ENCODE measurements at regions not wholly inside any gene's neighbourhood (a gene's known extent, or its start where the extent isn't known, plus 50 kb on each side); places are given as distances from the start of the nearest gene placed in this dataset.

DNA sequence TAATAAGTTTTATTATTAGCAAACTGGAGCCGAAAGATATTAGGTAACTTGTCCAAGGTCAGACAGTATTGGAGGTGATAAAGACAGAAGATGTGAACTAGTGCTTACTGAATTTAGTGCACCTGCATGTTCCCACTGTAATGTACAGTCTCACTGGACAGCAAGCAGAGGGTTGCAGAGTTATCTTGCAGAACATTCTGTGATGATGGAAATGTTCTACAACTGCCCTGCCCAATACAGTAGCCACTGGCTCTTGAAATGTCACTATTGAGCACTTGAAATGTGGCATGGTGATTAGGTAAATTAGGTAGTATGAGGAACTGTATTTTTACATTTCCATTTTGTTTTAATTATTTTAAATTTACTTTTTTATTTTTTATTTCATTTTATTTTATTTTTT is 356.6 kb downstream of the EPHA4 start:
- DNase-seq = no peak

DNA sequence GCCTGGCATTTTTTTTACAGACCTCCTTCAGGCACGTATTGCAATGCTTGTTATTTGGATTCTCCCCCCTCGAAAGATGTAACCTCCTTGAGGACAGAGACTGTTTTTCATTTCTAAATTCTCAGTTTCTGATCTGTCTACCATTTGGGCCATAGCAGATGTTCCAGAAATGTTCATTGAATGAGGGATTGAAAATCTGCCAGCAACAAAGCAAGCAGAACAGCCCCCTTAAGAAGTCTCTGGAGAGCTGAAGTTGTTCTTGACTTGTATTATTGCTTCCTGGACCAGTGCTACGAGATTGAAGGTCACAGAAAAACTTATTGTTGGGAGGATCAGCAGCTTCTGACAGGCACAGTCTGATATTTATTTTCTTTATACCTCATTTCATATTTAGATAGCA is 355.5 kb downstream of the EPHA4 start:
- no peak for DNase-seq

DNA sequence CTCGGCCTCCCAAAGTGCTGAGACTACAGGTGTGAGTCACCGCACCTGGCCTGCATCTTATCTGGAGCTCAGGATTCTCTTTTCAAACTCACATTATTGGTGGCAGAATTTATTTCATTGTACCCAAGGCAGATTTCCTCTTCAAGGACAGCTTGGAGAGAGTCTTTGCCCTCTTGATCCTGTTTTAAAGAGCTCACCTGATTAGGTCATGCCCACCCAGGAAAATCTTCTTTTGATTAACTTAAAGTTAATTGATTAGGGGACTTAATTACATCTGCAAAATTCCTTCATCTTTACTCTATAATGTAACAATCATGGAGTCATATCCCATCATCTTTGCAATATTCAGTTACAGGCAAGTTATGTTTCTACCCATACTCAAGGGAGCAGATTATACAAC is 346.4 kb downstream of the EPHA4 start:
- DNase-seq = no peak

DNA sequence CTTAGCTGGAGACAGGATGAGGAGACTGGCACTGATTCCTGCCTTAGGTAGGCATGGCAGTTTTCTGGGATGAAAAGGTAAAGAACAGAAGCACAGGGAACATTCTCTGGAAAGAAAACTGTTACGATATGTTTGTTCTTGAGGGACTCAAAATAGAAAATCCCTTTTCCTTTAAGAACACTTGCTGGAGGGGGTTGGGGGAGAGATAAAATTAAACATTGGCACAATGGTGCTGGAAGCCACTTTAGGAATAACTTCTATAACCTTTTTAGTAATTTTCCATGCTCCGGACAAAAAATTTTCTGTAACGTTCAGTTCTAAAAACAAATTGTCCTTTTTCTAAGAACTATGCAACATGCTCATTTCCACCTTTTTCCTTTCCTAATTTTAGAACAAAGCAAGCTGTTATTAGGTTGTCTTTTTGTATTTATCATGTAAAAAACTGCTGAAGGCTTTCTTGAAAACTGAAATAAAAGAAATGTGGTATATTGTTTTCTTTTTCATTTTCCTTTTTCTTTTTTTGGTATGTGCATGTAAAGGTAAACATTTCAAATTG is 343.8 kb downstream of the EPHA4 start:
- DNase-seq = no peak

DNA sequence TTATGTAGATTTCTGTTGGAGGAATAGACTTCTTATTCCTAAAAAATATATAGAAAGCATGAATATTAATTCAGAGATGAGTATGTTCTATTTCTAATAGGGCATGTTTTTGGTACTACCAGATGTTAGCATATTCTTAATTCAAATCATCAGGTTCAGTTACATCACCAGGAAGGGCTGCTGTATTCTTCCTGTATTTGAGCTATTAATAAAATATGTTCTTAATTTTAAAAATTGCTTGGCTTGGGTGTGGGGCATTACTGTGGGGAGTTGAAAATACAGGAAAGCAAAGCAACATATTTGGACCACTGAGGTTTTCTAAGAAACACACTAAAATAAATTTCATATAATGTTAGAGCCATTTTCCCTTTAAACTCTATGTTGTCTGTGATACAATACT is 343.0 kb downstream of the EPHA4 start:
- DNase-seq = no peak

DNA sequence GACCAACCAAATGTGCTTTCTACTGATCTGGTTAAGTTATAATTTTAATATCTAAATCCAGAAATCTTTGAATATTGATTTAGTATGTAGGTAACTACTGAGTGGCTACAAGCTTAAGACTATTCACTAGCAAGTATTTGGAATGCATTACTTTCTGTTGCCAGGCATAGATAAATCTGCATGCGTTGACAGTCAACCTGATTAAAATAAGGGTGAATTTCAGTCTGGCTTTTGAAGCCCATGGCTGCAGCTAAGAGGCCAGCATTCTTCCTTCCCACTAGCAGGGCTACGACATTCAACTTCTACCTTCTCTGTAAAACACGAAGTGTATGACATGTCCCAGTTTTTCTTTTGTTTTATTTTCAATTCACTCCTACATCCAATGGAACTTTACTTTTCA is 340.6 kb downstream of the EPHA4 start:
- DNase-seq = no peak

DNA sequence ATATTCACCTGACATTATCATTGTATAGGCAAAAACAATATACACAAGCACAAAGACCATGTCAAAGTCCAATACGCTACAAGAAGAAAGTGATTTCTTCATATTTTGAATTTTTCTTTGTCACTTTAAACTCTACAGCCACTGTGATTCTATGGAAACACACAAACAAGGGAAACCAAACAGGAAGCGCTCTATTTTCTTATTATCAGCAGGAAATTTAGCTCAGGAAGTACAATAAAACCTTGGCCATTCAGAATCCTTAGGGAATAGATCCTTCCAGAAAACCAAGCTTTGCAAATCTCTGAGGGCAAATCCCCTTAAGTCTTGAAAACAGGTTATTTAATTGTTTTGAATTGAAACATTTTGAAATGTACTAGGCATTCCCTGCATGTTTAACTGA is 336.2 kb downstream of the EPHA4 start:
- DNase-seq = no peak

DNA sequence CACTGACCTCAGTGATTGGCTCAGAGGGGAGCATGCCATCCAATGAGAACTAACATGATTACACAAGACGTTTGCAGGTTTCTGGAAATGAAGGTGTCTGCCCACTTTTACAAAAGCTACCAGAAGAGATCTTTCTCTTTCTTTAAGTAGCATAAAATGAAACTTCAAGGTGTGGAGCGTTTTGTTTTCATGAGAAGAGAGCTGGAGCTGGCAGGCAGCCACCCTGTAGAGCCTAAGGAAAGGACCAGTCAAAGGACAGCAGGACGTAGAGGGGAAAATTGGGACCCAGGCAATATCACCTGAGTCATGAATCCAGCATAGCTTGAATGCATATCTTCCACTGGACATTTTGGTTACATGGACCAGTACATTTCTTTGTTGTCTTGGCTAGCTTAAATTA is 331.0 kb downstream of the EPHA4 start:
- DNase-seq = no peak

DNA sequence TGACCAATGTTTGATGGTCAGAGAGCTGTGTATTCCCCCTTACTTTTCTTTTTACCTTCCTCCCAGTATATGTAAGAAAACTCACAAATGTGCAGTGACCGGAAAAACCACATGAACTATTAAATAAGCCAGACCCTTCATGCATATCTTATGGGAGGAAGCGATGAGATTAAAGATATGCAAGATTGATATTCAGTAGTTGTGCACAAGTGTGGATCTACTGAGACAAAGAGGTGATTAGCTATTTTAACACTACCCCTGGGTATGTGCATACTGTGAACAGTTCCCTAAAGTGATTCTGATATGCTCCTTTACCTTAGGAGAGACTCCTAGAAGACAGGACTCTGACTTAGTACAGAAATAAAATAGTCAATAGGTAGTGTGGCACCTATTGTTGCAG is 328.3 kb downstream of the EPHA4 start:
- no peak for DNase-seq

DNA sequence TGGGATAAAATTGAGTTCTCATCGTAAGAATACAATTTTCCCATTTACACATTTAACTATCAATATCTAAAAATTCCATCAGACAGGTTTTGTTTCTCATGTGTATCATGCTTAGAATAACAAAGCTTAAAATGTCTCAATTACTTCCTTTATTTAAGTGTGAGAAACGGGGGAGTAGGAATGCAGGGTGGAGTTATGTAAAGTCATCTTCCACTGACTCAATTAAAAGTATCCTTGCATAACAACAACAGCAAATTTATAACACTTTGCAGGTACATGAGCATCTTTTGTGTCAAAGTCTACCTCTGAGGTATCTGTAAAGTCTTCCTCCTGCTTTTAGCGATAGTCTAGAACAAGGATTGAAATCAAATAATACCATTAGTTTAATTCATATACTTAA is 327.1 kb downstream of the EPHA4 start:
- no peak for DNase-seq

DNA sequence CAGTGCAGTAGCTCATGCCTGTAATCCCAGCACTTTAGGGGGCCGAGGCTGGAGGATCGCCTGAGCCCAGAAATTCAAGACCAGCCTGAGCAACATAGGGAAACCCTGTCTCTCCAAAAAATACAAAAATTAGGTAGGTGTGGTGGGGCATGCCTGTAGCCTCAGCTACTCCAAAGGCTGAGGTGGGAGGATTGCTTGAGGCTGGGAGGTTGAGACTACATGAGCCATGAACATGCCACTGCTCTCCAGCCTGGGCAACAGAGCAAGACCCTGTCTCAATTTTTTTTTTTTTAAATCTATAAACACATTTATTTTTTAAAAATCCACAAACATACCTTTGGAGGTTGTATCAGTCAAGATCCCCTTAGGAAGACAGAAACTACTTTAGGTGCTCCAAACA is 326.3 kb downstream of the EPHA4 start:
- no peak for DNase-seq

DNA sequence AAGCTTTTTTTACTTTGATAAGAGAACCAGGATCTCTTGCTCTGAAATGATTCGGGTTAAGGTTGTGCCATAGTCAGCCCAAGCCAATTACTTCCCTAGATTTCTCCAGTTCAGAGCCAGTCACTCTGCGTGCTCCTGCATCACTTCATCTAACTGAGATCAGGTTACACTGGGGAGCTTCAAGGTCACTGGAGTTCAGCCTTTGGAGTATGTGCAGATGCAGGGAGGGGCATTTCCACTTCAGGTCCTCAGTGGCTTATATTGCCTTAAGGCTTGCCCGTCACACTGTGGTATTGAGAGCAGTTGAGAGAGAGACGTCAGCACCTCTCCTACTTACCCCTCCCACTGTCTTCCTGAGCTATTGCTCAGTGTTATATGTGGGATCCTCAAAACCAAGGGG is 317.8 kb downstream of the EPHA4 start:
- peak; percentile 76 for DNase-seq

DNA sequence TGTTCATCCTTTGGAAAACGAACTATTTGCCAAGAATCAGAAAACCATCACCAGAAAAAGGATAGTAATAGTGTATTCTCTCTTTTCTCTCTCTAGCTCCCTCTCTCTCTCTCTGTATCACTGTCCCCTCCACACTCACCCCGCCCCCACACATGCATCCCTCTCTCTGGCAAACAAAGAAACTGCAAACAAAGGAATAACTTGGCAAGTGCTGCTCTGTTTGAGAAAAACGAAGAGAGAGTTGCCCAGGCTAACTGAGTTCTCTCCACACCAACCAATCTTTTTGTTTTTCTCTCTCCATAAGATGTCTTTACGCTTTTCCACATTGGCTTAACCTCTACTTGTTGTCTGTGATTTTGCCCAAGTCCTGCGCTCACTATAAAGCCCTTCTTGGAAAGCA is 316.2 kb downstream of the EPHA4 start:
- no peak for DNase-seq

DNA sequence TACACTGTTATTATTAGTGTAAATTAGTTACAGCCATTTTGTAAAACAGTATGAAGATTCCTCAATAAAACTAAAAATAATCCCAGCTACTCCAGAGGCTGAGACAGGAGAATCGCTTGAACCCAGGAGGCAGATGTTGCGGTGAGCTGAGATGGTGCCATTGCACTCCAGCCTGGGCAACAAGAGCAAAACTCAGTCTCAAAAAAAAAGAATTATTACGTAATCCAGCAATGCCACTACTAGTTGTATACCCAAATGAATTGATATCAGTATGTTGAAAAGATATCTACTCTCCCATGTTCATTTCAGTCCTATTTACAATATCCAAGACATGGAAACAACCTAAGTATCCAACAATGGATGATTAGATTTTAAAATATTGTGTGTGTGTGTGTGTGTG is 313.6 kb downstream of the EPHA4 start:
- no peak for DNase-seq

DNA sequence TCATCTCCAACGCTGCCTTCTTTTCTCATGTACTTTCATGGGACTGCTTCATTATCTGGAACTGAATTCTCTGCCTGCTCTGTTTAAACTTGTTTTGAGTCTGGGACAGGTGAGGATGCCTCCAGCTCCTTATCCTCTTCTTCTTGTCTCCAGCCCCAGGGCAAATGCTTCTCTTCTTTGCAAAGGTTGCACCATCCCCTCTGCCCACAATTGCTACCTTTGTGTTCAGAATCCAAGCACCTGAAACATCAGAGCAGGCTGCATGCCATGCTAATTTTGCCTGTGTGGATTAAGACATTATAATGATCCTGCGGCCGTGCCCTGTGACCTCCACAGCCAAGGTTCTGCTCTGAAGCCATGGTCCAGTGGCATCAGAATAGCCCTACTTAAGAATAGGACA is 309.5 kb downstream of the EPHA4 start:
- peak; percentile 90 for DNase-seq

DNA sequence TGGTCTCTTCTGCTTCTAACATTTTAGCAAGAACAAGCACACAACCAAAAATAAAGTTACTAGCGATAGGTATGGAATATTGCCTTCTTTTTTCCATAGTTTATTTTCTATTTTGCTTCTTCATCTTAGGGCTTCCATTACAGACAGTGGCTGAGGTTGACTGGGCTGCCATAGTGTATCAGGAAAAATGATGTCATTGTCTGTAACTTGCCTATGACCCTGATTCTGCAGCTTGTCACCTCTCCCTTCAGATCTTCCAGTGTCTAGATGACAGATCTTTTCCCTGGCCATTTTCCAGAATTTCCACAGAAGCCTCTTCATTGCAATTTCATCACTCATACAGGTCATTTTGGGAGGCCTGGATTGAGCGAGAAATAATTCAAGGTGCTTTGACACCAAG is 308.5 kb downstream of the EPHA4 start:
- DNase-seq = no peak

DNA sequence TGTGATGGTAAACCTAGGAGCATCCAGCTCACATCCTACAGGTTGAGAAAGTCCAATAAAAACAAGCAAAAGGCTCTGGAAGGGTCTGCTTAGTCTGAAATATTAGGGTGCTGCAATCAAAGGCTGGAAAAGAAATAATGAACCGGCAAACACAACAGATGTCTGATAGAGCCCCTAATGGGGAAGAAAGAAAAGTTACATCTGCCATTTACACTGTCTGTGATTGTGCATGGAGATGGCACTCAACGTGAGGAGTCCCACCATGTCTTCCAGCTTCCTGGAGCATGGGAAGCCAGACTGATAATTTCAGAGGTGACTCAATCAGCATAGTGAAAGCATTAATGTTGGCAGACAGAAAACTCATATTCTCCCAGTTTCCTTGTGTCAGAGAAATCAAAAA is 307.8 kb downstream of the EPHA4 start:
- no peak for DNase-seq

DNA sequence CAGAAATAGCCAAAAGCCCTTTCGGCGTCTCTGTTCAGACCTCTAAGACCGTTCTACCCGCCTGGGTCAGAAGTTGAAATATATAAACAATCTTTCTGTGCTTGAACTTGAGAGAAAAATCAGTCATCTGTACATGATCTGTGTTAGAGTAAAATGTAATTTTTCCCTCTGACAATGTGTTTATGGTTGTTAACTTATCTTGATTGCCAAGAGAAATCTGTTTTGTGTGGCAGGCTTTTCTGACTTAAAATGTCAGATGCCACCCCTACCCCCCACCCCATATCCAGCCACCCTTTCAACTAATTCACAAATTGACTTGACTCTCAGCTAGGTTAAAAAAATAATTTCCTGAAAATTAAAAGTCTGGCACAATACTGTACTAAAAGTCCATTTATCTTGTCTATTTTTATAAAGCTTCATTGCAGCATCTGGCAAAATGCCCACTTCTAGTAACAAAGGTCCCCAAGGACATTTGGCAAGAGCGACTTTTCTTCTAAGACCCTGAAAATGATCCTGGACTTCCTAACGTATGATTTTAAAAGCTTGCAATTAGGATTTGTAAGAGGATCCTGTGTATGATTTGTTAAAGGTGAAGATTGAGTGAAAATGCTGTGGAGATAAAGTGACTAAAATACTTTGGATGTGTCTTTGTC is 304.2 kb downstream of the EPHA4 start:
- no peak for DNase-seq

DNA sequence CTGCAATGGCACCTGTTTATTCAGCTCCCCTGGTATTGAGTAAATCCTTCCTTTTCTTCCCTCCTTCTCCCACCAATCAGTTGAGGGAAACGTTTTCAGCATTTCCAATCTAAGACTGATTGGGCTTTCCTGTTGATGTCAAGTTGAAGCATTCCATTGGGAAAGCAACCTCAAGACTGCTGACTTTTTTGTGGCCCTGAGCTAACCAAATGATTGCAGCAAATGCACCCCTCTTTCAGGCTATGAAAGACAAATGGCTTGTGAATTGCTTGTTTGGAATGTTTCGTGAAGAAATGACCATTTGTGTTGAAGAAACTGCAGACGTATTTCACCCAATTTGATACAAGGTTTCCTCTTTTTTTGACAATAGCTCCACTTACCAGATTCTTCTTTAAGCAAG is 303.5 kb downstream of the EPHA4 start:
- no peak for DNase-seq

DNA sequence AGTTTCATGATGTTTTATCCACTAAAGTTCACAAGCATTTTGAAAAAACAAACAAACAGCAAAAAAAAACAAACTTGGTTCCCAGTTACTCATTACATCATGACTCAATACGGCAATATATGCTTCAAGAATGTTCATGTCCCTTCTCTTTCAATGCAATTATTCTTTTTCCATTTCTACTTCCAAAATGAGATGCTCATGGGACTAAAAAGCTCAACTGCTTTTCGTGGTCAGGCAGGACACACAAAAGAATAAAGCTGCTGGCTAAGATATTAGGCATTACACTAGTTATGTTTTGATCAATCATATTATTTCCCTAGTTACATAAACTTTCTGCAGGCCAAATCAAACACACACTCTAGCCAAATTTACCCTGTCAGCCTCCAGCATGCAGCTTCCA is 301.3 kb downstream of the EPHA4 start:
- no peak for DNase-seq

DNA sequence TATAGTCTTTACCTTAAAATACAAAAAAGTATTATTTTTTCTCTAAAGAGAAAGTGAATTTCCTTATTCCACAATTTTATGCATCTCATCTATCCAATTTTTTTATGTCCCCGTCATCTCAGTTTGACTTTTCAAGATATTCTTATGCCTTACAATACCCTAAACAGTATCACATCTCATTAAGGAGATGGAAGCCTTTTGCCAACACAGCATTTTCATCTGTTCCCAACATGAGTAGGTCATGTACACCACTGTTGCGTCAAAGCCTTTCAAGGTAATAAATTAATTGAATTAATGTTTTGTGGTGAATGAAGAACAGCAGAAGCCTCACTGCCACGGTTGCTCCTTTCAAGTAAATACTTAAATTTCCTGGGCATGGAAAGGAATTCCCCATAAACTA is 299.4 kb downstream of the EPHA4 start:
- DNase-seq = no peak

DNA sequence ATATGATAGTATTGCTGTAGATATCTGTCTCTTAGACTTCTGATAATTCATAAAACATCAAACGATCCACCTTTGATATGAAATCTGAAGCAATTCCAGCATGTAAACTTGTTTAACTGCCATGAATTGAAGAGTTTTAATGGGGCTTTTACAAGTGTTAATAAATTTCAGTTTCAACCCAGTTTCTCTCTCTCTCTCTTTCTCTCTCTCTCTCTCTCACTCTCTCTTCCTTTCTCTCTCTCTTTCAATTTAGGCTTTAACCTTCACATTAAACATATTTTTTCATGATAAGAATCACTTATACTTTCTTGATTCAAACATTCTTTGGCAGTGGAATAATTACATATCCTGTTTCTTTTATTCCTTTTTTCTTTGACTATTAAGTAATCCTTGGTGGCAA is 296.1 kb downstream of the EPHA4 start:
- no peak for DNase-seq

DNA sequence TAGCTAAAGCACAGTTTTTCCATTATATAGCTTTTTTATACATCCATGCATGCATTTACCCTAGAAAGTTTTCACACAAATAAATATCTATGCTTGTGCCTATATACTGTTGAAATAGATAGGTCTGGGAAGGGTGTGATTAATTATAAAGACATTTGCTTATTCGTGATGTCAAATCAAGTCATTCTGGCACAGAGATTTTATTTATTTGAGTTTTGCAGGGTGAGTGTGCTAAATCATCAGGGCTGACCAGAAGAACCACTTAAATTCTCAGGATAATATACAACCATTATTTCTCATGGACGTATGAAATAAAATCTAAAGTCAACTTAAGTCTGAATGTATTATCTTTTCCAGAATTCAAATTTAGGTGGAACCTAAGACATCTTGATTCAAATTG is 295.5 kb downstream of the EPHA4 start:
- DNase-seq = no peak

DNA sequence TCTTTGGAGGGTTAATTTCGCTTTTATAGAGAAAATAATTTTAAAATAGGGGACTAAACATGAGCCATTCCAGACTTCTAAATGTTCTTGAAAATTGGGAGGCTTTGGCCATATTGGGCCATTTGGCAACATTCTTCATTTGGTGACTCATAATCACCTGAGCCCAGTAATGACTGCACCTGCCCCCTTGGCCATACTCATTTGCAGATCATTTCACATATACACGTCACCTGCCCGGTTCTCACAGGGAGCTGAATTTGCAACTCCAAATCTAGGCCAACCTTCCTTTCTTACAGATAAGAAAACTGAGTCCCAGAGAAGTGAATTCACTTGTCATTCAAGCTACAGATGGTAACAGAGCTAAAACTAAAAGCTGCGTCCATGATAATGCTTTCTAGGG is 289.7 kb downstream of the EPHA4 start:
- peak; percentile 70 for DNase-seq

DNA sequence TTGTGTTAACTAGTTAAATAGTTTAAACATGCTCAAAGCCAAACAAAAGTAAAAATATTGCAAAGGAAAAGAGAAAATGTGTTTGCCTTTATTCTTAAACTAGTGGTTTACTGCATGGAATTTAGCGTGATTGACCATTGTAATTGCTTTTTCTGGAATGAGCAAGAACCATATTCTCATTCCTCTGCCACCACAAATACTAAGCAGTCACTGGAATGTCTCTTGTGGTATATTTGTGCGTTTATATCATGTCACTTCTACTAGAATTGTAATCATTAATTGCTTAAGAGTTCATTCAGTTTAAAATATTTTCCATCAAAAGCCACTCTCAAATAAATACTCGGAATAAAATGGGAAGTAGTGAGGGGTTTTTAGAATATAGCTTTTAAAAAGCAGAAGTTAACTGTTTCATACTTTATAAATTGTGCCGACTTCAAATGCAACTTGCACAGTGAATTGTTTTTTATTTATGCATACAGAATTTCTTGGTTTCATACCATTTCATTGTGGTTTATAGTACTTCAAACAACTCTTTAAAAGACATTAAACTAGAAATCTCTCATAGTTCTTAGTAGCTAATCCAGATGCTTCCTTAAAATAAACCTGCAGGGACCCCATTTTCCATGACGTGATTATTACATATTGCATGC is 288.1 kb downstream of the EPHA4 start:
- DNase-seq = no peak
